HG03175 (cell line): ENCODE measurements at regions not wholly inside any gene's neighbourhood (a gene's known extent, or its start where the extent isn't known, plus 50 kb on each side); places are given as distances from the start of the nearest gene placed in this dataset.
"Not testable (repeated sequence)": the region's sequence is repeated elsewhere in the genome, so short reads cannot be mapped to it uniquely, and the experiment has no call there.

ENCODE experiments used
- ATAC-seq: cut with Tn5 transposase; IDR thresholded peaks from one replicate; pipeline ENCODE4 v1.9.1; 2021; ENCODE audit warnings: mild to moderate bottlenecking, moderate library complexity; ENCODE audit not compliant: unreplicated experiment

- no peak for ATAC-seq
Observed at GRCh38 chr12:25861226-25861625, 97.3 kb upstream of the RASSF8 start.

- ATAC-seq, result no peak
Observed at GRCh38 chr12:25864306-25865276, 93.9 kb upstream of the RASSF8 start.

- no peak for ATAC-seq
Observed at GRCh38 chr12:25866586-25867378, 91.7 kb upstream of the RASSF8 start.

- ATAC-seq, result no peak
Observed at GRCh38 chr12:25868193-25868592, 90.3 kb upstream of the RASSF8 start.

- ATAC-seq, result no peak
Observed at GRCh38 chr12:25872137-25872536, 86.3 kb upstream of the RASSF8 start.

- no peak for ATAC-seq
Observed at GRCh38 chr12:25875661-25876060, 82.8 kb upstream of the RASSF8 start.

- no peak for ATAC-seq
Observed at GRCh38 chr12:25876383-25877045, 82.0 kb upstream of the RASSF8 start.

- ATAC-seq, result no peak
Observed at GRCh38 chr12:25877446-25877845, 81.0 kb upstream of the RASSF8 start.

- no peak for ATAC-seq
Observed at GRCh38 chr12:25882266-25882665, 76.2 kb upstream of the RASSF8 start.

GRCh38 chr12:25883026-25883916, 75.2 kb upstream of the RASSF8 start:
- ATAC-seq, result no peak

- no peak for ATAC-seq
Observed at GRCh38 chr12:25884024-25884919, 74.2 kb upstream of the RASSF8 start.

GRCh38 chr12:25884920-25885234, 73.6 kb upstream of the RASSF8 start:
- no peak for ATAC-seq

- ATAC-seq, result no peak
Observed at GRCh38 chr12:25886396-25886795, 72.1 kb upstream of the RASSF8 start.

- no peak for ATAC-seq
Observed at GRCh38 chr12:25887367-25887766, 71.1 kb upstream of the RASSF8 start.

GRCh38 chr12:25889185-25889584, 69.3 kb upstream of the RASSF8 start:
- no peak for ATAC-seq

GRCh38 chr12:25891095-25891494, 67.4 kb upstream of the RASSF8 start:
- not testable (repeated sequence) for ATAC-seq

GRCh38 chr12:25894759-25895158, 63.7 kb upstream of the RASSF8 start:
- no peak for ATAC-seq

GRCh38 chr12:25896981-25897380, 61.5 kb upstream of the RASSF8 start:
- ATAC-seq, result no peak

GRCh38 chr12:25903603-25904245, 54.8 kb upstream of the RASSF8 start:
- no peak for ATAC-seq
